ENCODE measurements at regions not wholly inside any gene's neighbourhood (a gene's known extent, or its start where the extent isn't known, plus 50 kb on each side); places are given as distances from the start of the nearest gene placed in this dataset.

DNA sequence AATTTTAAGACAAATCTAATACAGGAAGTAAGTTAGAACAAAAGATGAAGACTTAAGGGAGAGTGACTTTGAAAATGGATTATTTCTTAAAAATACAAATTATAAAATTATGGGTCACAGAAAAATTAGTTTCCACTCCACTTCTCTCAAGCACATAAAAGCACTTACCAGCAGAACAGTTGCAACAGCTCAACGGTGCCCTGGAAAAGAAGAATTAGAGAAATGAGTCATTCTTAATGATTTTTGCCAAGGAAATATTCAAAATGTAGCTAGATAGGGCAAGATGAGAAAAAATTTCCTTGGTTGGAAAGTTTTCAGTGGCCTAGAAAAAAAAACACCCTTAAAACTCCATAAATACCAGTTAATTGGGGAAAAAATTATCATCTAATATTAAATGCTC is 2185.6 kb upstream of the CELF4 start:
- no peaks in the 10 kb centered on the region for H3K79me2 ChIP-seq (ENCODE audit: control insufficient read depth, insufficient read depth, low read length)
- POLR2A ChIA-PET, result interaction anchor here (0.5 kb wide), 1 partner anchor 174 kb away, joined by 5 read pairs; no protein-coding TSS in a partner anchor
- H3K9ac ChIP-seq (replicated peaks; ENCODE audit: extremely low read depth, insufficient read depth, low read length), result no peak overlapping the region
- H2AFZ ChIP-seq (ENCODE audit: low read depth, low read length), result no peak overlapping the region
- no peak overlapping the region for H3K27ac ChIP-seq (ENCODE audit: insufficient read depth, low read depth, low read length)
- no peaks in the 10 kb centered on the region for H3K9me1 ChIP-seq (replicated peaks; ENCODE audit: control insufficient read depth, extremely low read depth, insufficient read depth, low read length)
- intact Hi-C loops (cut with micrococcal nuclease) (no loop called here), dilution Hi-C loops (cut with MboI; ENCODE audit: extremely low pct_ligation_motif_present, low sequenced_read_pairs) (no loop called here)
- no peaks in the 10 kb centered on the region for H3K9me3 ChIP-seq (replicated peaks; ENCODE audit: control insufficient read depth, insufficient read depth, low read length)
- TF ChIP-seq, protein P1, sequence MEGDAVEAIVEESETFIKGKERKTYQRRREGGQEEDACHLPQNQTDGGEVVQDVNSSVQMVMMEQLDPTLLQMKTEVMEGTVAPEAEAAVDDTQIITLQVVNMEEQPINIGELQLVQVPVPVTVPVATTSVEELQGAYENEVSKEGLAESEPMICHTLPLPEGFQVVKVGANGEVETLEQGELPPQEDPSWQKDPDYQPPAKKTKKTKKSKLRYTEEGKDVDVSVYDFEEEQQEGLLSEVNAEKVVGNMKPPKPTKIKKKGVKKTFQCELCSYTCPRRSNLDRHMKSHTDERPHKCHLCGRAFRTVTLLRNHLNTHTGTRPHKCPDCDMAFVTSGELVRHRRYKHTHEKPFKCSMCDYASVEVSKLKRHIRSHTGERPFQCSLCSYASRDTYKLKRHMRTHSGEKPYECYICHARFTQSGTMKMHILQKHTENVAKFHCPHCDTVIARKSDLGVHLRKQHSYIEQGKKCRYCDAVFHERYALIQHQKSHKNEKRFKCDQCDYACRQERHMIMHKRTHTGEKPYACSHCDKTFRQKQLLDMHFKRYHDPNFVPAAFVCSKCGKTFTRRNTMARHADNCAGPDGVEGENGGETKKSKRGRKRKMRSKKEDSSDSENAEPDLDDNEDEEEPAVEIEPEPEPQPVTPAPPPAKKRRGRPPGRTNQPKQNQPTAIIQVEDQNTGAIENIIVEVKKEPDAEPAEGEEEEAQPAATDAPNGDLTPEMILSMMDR (IDR thresholded peaks at IDR 0.05; ENCODE audit: extremely low read depth in 1 of 2, insufficient read depth in 1 of 2, low read depth in 1 of 2, low read length in 2 of 2), result no peak
- TF ChIP-seq FOS (IDR thresholded peaks at IDR 0.05; ENCODE audit: borderline replicate concordance, insufficient read depth, low read length) (no peak), MYC (IDR thresholded peaks at IDR 0.05; ENCODE audit: low read depth, low read length) (no peak), POLR2AphosphoS5 (IDR thresholded peaks at IDR 0.05; ENCODE audit: insufficient read depth, low read depth, low read length) (no peak), JUN (IDR thresholded peaks at IDR 0.05; ENCODE audit: borderline replicate concordance, insufficient read depth, insufficient read length, low read depth) (no peak), POLR2A (IDR thresholded peaks at IDR 0.05; ENCODE audit: low read depth, low read length) (no peak), EZH2 (IDR thresholded peaks at IDR 0.05; ENCODE audit: borderline replicate concordance, low read depth, low read length, severe bottlenecking) (no peak), GATA2 (IDR thresholded peaks at IDR 0.05; ENCODE audit: insufficient read depth, insufficient read length, low read depth, low read length) (no peak)
- TF ChIP-seq, protein P2, sequence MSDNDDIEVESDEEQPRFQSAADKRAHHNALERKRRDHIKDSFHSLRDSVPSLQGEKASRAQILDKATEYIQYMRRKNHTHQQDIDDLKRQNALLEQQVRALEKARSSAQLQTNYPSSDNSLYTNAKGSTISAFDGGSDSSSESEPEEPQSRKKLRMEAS (IDR thresholded peaks at IDR 0.05; ENCODE audit: insufficient read depth, insufficient read length), result no peak
- H3K27me3 ChIP-seq (ENCODE audit: control insufficient read depth in 2 of 2, insufficient read depth in 2 of 2, low read length in 2 of 2), result no peaks in the 10 kb centered on the region
- H3K4me3 ChIP-seq (replicated peaks in 1 of 3; ENCODE audit: insufficient read depth in 1 of 3, low read depth in 1 of 3, low read length in 3 of 3), result no peak overlapping the region
- CTCF ChIA-PET, result no interaction called here
- H3K4me1 ChIP-seq (ENCODE audit: control insufficient read depth, extremely low read depth, insufficient read depth, low read length), result no peaks in the 10 kb centered on the region
- FAIRE-seq (no peak), DNase-seq (ENCODE audit: low read depth, low spot score) (no peak)
- no peaks in the 10 kb centered on the region for H3K36me3 ChIP-seq (ENCODE audit: control insufficient read depth in 2 of 2, extremely low read depth in 1 of 2, insufficient read depth in 2 of 2, low read length in 2 of 2)
- H4K20me1 ChIP-seq (replicated peaks; ENCODE audit: control insufficient read depth, extremely low read depth, insufficient read depth, low read length), result no peaks in the 10 kb centered on the region
- H3K4me2 ChIP-seq (ENCODE audit: insufficient read depth, low read length), result no peak overlapping the region
- BruUV-seq (replicated peaks), result no TSS peak

All from endothelial cell of umbilical vein (primary cell).